GM18505 (cell line): ENCODE measurements at regions not wholly inside any gene's neighbourhood (a gene's known extent, or its start where the extent isn't known, plus 50 kb on each side); places are given as distances from the start of the nearest gene placed in this dataset.
A peak's percentile ranks its signal among the peaks of the same experiment; 100 is the strongest.

Source experiments
- ATAC-seq: cut with Tn5 transposase; IDR thresholded peaks from one replicate; pipeline ENCODE4 v1.9.1; 2021; ENCODE audit not compliant: unreplicated experiment
- POLR2A ChIP-seq: IDR thresholded peaks from 4 replicates; pipeline ENCODE4 v1.6.1; 2011; ENCODE audit warnings: borderline replicate concordance; ENCODE audit not compliant: insufficient read depth, insufficient read length; ENCODE audit errors: extremely low read depth

- ATAC-seq = no peak
- no peak for TF ChIP-seq POLR2A
These were observed 490.4 kb upstream of the ATP2B1 start for GRCh38 chr12:90199006-90199405.

GRCh38 chr12:90193500-90193899 lies 484.9 kb upstream of the ATP2B1 start:
- no peak for ATAC-seq
- no peak for TF ChIP-seq POLR2A

GRCh38 chr12:90188857-90189256 lies 480.2 kb upstream of the ATP2B1 start:
- TF ChIP-seq POLR2A = no peak
- no peak for ATAC-seq

- TF ChIP-seq POLR2A = no peak
- ATAC-seq = no peak
These were observed 474.6 kb upstream of the ATP2B1 start for GRCh38 chr12:90183201-90183600.

- ATAC-seq = no peak
- no peak for TF ChIP-seq POLR2A
These were observed 472.6 kb upstream of the ATP2B1 start for GRCh38 chr12:90181216-90181615.

GRCh38 chr12:90174956-90175355 lies 466.3 kb upstream of the ATP2B1 start:
- no peak for TF ChIP-seq POLR2A
- no peak for ATAC-seq

- TF ChIP-seq POLR2A = no peak
- peak; percentile 64 for ATAC-seq
These were observed 465.5 kb upstream of the ATP2B1 start for GRCh38 chr12:90174198-90174510.

GRCh38 chr12:90173499-90174197 lies 465.0 kb upstream of the ATP2B1 start:
- no peak for TF ChIP-seq POLR2A
- ATAC-seq = no peak

GRCh38 chr12:90172524-90172923 lies 463.9 kb upstream of the ATP2B1 start:
- no peak for TF ChIP-seq POLR2A
- no peak for ATAC-seq

GRCh38 chr12:90170740-90171139 lies 462.1 kb upstream of the ATP2B1 start:
- ATAC-seq = no peak
- TF ChIP-seq POLR2A = no peak

GRCh38 chr12:90167518-90168208 lies 459.0 kb upstream of the ATP2B1 start:
- no peak for ATAC-seq
- no peak for TF ChIP-seq POLR2A

- no peak for TF ChIP-seq POLR2A
- no peak for ATAC-seq
These were observed 458.0 kb upstream of the ATP2B1 start for GRCh38 chr12:90166671-90167070.

- ATAC-seq = no peak
- TF ChIP-seq POLR2A = no peak
These were observed 457.4 kb upstream of the ATP2B1 start for GRCh38 chr12:90166012-90166411.

GRCh38 chr12:90163975-90164374 lies 455.3 kb upstream of the ATP2B1 start:
- no peak for ATAC-seq
- TF ChIP-seq POLR2A = no peak
